KOPT-K1 (cell line): ENCODE measurements at regions not wholly inside any gene's neighbourhood (a gene's known extent, or its start where the extent isn't known, plus 50 kb on each side); places are given as distances from the start of the nearest gene placed in this dataset.
"Not testable (repeated sequence)": the region's sequence is repeated elsewhere in the genome, so short reads cannot be mapped to it uniquely, and the experiment has no call there.

ENCODE experiments used
- H3K27ac ChIP-seq: fragments of 200-600 bp; sonication (generic); 2 replicates; pipeline ENCODE4 v1.5.1; 2016; ENCODE audit warnings: antibody characterized with exemption, mild to moderate bottlenecking, low read depth, low read length; ENCODE audit not compliant: poor library complexity, severe bottlenecking
- H3K36me3 ChIP-seq: fragments of 200-600 bp; sonication (generic); 2 replicates; pipeline ENCODE4 v1.5.1; 2017; ENCODE audit warnings: antibody characterized with exemption, mild to moderate bottlenecking, low read length, moderate library complexity; ENCODE audit not compliant: insufficient read depth
- H3K9me3 ChIP-seq: fragments of 200-600 bp; sonication (generic); 2 replicates; pipeline ENCODE4 v1.5.1; 2017; ENCODE audit warnings: antibody characterized with exemption, low read length, mild to moderate bottlenecking; ENCODE audit not compliant: insufficient read depth, poor library complexity, severe bottlenecking

GRCh38 chr3:176647987-176648386, 549.3 kb downstream of the TBL1XR1 start:
- no peaks in the 10 kb centered on the region for H3K36me3 ChIP-seq
- no peaks in the 10 kb centered on the region for H3K9me3 ChIP-seq

GRCh38 chr3:176633511-176633910, 563.8 kb downstream of the TBL1XR1 start:
- H3K9me3 ChIP-seq = no peaks in the 10 kb centered on the region
- no peak overlapping the region for H3K27ac ChIP-seq
- no peaks in the 10 kb centered on the region for H3K36me3 ChIP-seq

More at GRCh38 chr3:176647987-176648386, 549.3 kb downstream of the TBL1XR1 start:
- no peak overlapping the region for H3K27ac ChIP-seq

- Histone ChIP-seq H3K9me3 (no peaks in the 10 kb centered on the region), H3K27ac (no peak overlapping the region), H3K36me3 (no peaks in the 10 kb centered on the region)
Measured at GRCh38 chr3:176632925-176633324, 564.4 kb downstream of the TBL1XR1 start.

GRCh38 chr3:176631165-176631564, 566.1 kb downstream of the TBL1XR1 start:
- Histone ChIP-seq H3K36me3 (no peaks in the 10 kb centered on the region), H3K27ac (no peak overlapping the region), H3K9me3 (no peaks in the 10 kb centered on the region)

- no peaks in the 10 kb centered on the region for H3K9me3 ChIP-seq
- no peaks in the 10 kb centered on the region for H3K36me3 ChIP-seq
- no peak overlapping the region for H3K27ac ChIP-seq
Measured at GRCh38 chr3:176628101-176628639, 569.1 kb downstream of the TBL1XR1 start.

- Histone ChIP-seq H3K36me3 (no peaks in the 10 kb centered on the region), H3K9me3 (no peaks in the 10 kb centered on the region), H3K27ac (no peak overlapping the region)
Measured at GRCh38 chr3:176623468-176624150, 573.7 kb downstream of the TBL1XR1 start.

- Histone ChIP-seq H3K27ac (no peak overlapping the region), H3K9me3 (no peaks in the 10 kb centered on the region), H3K36me3 (no peaks in the 10 kb centered on the region)
Measured at GRCh38 chr3:176619833-176620232, 577.4 kb downstream of the TBL1XR1 start.

GRCh38 chr3:176615826-176616225, 581.5 kb downstream of the TBL1XR1 start:
- H3K27ac ChIP-seq = no peak overlapping the region
- H3K36me3 ChIP-seq = no peaks in the 10 kb centered on the region
- no peaks in the 10 kb centered on the region for H3K9me3 ChIP-seq

GRCh38 chr3:176611703-176612102, 585.6 kb downstream of the TBL1XR1 start:
- Histone ChIP-seq H3K9me3 (no peaks in the 10 kb centered on the region), H3K27ac (no peak overlapping the region), H3K36me3 (no peaks in the 10 kb centered on the region)

GRCh38 chr3:176609361-176609760, 587.9 kb downstream of the TBL1XR1 start:
- Histone ChIP-seq H3K9me3 (no peaks in the 10 kb centered on the region), H3K27ac (no peak overlapping the region), H3K36me3 (no peaks in the 10 kb centered on the region)

GRCh38 chr3:176605553-176605952, 591.7 kb downstream of the TBL1XR1 start:
- not testable (repeated sequence) for H3K27ac ChIP-seq, H3K9me3 ChIP-seq, H3K36me3 ChIP-seq

GRCh38 chr3:176595307-176595706, 602.0 kb downstream of the TBL1XR1 start:
- no peaks in the 10 kb centered on the region for H3K9me3 ChIP-seq
- H3K36me3 ChIP-seq = no peaks in the 10 kb centered on the region
- no peak overlapping the region for H3K27ac ChIP-seq

- Histone ChIP-seq H3K36me3 (no peaks in the 10 kb centered on the region), H3K9me3 (no peaks in the 10 kb centered on the region), H3K27ac (no peak overlapping the region)
Measured at GRCh38 chr3:176590722-176591121, 606.6 kb downstream of the TBL1XR1 start.

- no peaks in the 10 kb centered on the region for H3K9me3 ChIP-seq
- H3K27ac ChIP-seq = no peak overlapping the region
- H3K36me3 ChIP-seq = no peaks in the 10 kb centered on the region
Measured at GRCh38 chr3:176587089-176587488, 610.2 kb downstream of the TBL1XR1 start.

- no peak overlapping the region for H3K27ac ChIP-seq
- no peaks in the 10 kb centered on the region for H3K36me3 ChIP-seq
- H3K9me3 ChIP-seq = no peaks in the 10 kb centered on the region
Measured at GRCh38 chr3:176584413-176585176, 612.7 kb downstream of the TBL1XR1 start.
